GM21576 (cell line): ENCODE measurements at regions not wholly inside any gene's neighbourhood (a gene's known extent, or its start where the extent isn't known, plus 50 kb on each side); places are given as distances from the start of the nearest gene placed in this dataset.

Source experiments
- ATAC-seq: cut with Tn5 transposase; IDR thresholded peaks from one replicate; pipeline ENCODE4 v1.9.1; 2021; ENCODE audit warnings: mild to moderate bottlenecking, moderate library complexity; ENCODE audit not compliant: unreplicated experiment

DNA sequence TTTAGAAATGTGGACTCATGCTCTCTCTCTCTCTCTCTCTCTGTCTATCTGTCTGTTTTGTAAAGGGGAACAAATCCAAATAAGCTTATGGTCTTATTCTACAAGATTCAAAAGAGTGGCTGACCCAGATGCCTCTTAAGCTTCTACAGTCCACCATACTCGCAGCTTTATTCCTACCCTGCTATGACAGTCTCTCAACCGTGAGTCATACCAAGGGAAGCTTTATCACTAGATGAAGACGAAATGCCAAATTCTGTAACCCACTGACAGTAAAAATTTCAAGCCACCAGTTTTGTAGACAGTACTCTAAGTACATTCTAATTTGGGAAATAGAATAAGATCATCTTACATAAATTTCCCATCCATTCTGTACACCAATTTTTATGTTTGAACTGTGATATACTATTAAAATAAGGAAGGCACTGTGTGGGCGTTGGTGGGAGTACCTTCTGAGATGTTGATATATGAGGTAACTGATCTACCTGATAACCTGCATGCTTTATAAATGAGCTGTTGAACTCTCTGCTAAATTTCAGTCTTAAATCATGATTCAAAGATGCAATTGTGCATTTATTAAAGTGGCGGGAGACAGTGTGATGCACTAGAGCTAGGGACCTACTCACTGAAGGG is 153.2 kb downstream of the KLF6 start:
- ATAC-seq, result no peak

DNA sequence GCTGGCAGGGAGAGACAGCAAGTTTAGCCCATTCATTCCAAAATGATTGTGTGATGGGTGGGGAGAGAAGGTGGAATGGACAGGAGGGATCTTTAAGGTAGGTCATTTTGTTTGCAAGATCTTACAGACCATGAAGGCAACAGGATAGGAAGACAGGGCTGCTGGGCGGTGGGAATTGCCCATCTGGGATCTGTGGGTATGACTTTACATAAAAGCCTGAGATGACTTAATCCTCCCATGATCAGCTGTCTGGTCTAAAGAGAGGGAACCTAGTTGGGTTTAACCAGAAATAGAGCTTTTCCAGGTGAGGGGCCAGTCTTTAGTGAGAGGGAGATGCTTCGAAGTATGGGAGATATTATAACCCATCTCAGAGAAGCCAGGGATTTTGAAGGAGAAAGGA is 153.7 kb downstream of the KLF6 start:
- no peak for ATAC-seq

DNA sequence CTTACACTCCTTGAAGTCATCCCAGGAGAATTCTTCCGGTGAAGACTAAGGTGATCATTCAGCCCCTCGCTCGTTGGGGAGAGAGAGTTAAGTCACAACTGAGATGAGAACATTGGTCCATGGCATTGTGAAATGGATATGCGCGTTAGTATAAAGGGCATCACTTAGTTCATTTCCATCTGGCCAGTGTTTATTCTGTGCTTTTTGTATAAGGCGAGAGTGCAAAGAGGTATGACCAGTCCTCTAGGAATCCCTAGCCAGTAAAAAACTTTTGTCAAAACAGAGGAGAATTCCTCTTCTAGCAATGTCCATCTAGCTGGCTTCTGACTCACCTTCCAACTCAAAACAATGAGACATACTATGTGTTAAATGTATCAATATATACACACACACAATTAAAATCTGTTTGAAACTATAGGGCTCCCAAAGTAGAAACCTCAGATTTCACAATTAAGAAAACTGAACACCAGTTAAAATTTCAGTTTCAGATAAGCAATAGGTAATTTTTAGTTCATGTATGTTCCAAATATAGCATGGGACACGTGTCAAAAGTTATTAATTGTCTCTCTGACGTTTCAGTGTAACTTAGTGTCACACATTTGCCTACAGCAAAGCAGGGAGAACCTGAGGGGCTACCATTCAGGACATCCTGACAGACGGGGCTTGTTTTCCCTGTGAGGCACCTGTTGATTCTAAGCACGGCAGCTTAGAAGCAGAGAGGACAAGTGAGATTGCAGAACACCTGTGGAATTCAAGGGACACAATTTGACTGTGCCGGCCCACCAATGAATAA is 158.9 kb downstream of the KLF6 start:
- ATAC-seq, result peak; percentile 72

DNA sequence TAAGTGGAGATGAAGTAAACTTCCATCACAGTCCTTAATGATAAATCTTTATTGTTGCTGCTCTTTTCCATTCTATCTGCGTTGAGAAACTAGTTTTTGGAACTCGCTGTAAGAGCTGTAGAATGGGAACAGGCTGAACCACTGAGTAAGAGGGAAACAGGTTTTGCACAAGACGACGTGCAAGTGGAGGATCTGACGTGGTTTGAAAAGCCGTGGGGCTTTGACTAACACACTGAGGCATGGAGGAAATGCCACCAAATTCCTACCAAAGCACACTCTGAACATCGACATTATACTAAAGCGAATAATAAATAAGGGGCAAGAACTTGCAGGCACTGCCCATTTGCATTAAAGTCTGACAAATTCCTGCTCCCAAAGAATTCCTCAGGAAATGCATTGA is 160.6 kb downstream of the KLF6 start:
- ATAC-seq, result no peak

DNA sequence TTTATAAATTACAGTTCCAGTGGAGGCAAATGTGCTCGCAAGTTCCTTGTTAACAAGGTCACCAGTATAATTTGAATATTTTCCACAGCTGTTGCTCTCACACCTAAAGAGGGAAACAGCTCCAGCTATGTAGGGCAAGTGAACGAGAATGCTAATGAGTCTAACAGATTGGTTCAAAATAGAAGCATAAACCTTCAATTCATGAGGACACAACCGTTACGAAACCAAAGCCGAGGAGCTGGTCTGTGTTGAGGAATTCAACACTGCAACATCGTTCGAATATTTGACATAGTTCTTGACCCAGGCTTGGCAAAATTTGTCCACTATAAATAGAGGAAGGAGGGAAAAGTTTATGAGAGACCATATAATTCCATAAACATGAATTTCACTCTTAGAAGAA is 161.3 kb downstream of the KLF6 start:
- peak; percentile 51 for ATAC-seq

- peak; percentile 41 for ATAC-seq
Observed at GRCh38 chr10:3622845-3623621, 162.0 kb downstream of the KLF6 start.

DNA sequence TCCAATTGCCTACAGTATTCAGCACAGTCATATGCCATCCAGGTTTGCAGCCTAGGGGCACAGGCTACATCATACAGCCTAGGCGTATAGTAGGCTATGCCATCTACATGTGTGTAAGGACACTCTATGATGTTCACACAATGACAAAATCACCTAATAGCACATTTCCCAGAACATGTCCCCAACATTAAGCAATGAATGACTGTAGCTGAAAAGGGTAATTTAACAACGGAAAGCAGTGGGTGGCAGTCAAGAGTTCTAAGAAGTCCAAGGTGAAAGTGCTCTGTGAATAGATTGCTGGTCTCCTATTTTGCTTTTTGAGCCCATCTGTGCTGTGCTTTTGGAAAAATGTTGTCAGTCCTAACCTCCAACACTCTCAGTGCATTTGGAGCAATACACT is 162.6 kb downstream of the KLF6 start:
- ATAC-seq, result no peak

- no peak for ATAC-seq
Observed at GRCh38 chr10:3620818-3621217, 164.2 kb downstream of the KLF6 start.

- no peak for ATAC-seq
Observed at GRCh38 chr10:3619241-3619640, 165.8 kb downstream of the KLF6 start.

- no peak for ATAC-seq
Observed at GRCh38 chr10:3616880-3617279, 168.1 kb downstream of the KLF6 start.

- ATAC-seq, result no peak
Observed at GRCh38 chr10:3613318-3613717, 171.7 kb downstream of the KLF6 start.

- ATAC-seq, result no peak
Observed at GRCh38 chr10:3612183-3613001, 172.6 kb downstream of the KLF6 start.

GRCh38 chr10:3606309-3606708 is 178.7 kb downstream of the KLF6 start:
- no peak for ATAC-seq

DNA sequence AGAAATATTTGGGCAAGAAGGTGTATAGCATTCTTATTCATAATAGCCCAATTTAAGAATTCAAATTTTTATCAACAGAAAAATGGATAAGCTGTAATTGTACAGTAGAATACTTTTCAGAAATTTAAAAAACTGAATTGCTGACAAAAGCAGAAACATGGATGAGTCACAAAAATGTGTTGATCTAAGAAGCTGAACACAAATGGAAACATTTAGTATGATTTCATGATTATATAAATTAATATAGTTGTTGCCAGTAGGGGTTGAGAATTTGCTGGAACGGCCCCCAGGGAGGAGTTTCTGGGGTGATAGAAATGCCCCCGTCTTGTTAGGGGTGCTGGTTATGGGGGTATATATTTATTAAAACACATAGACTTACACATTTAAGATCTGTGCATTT is 179.1 kb downstream of the KLF6 start:
- ATAC-seq, result no peak

GRCh38 chr10:3595736-3596135 is 189.3 kb downstream of the KLF6 start:
- ATAC-seq, result no peak

DNA sequence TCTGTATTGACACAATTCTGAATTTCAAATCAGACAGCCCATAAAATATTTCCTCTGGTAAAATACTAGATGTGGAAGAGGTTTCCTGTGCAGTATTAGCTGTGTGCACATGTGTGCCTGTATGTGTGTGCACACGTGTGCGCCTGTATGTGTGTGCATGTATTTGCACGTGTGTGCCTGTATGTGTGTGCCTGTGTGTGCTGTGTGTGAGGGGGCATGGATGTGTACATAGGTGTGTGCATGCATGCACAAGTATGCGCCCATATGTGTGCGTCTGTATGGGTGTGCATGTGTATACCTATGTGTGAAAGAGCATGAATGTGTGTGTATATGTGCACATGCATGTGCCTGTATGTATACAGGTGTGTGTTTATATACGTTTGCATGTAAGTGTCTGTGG is 191.4 kb downstream of the KLF6 start:
- no peak for ATAC-seq

DNA sequence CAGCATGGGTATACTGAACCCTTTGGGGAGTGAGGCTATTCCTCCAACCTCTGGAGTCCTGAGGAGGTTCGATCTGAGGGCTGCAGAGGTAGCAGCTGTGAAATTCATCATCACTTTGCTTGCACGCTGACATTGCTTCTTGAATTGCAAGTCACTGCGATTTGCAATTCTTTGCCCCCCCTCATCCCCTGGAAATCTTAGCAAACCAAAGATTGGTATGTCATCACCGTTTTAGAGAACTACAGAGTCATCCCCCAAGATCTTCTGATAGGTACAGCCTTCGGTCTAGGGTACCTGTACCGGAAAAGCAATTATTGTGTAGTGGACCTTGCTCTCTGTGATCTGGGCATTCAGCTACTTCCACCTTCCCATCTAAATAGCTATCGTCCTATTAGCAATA is 192.6 kb downstream of the KLF6 start:
- ATAC-seq, result no peak

GRCh38 chr10:3588816-3589215 is 196.2 kb downstream of the KLF6 start:
- ATAC-seq, result no peak

GRCh38 chr10:3588346-3588745 is 196.7 kb downstream of the KLF6 start:
- no peak for ATAC-seq

- ATAC-seq, result no peak
Observed at GRCh38 chr10:3584926-3585784, 199.9 kb downstream of the KLF6 start.
